ENCODE measurements at regions not wholly inside any gene's neighbourhood (a gene's known extent, or its start where the extent isn't known, plus 50 kb on each side); places are given as distances from the start of the nearest gene placed in this dataset.

GRCh38 chr19:30733826-30734550 lies 361.8 kb downstream of the ZNF536 start:
- no peak for TF ChIP-seq POLR2A (IDR thresholded peaks at IDR 0.05)
- TF ChIP-seq, protein P1, sequence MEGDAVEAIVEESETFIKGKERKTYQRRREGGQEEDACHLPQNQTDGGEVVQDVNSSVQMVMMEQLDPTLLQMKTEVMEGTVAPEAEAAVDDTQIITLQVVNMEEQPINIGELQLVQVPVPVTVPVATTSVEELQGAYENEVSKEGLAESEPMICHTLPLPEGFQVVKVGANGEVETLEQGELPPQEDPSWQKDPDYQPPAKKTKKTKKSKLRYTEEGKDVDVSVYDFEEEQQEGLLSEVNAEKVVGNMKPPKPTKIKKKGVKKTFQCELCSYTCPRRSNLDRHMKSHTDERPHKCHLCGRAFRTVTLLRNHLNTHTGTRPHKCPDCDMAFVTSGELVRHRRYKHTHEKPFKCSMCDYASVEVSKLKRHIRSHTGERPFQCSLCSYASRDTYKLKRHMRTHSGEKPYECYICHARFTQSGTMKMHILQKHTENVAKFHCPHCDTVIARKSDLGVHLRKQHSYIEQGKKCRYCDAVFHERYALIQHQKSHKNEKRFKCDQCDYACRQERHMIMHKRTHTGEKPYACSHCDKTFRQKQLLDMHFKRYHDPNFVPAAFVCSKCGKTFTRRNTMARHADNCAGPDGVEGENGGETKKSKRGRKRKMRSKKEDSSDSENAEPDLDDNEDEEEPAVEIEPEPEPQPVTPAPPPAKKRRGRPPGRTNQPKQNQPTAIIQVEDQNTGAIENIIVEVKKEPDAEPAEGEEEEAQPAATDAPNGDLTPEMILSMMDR (IDR thresholded peaks at IDR 0.05): no peak

Measured in body of pancreas (tissue), 4 donors.